Fibroblast of lung (primary cell): ENCODE measurements at regions not wholly inside any gene's neighbourhood (a gene's known extent, or its start where the extent isn't known, plus 50 kb on each side); places are given as distances from the start of the nearest gene placed in this dataset.

Source experiments
- EZH2 ChIP-seq: IDR thresholded peaks from 2 replicates; pipeline ENCODE4 v1.5.1; 2012; ENCODE audit warnings: low read length, control low read depth, mild to moderate bottlenecking; ENCODE audit errors: missing control alignments
- TF ChIP-seq, protein P1 (sequence below), 2 donors: IDR thresholded peaks in 1 of 2; conservative IDR thresholded peaks in 1 of 2; 1 replicate in 1 of 2; 2 replicates in 1 of 2; pipeline ENCODE4 v1.5.1; 2011 to 2012; ENCODE audit warnings: low read length in 2 of 2, control low read depth in 1 of 2, inconsistent platforms in 1 of 2, low read depth in 1 of 2, mild to moderate bottlenecking in 1 of 2

DNA sequence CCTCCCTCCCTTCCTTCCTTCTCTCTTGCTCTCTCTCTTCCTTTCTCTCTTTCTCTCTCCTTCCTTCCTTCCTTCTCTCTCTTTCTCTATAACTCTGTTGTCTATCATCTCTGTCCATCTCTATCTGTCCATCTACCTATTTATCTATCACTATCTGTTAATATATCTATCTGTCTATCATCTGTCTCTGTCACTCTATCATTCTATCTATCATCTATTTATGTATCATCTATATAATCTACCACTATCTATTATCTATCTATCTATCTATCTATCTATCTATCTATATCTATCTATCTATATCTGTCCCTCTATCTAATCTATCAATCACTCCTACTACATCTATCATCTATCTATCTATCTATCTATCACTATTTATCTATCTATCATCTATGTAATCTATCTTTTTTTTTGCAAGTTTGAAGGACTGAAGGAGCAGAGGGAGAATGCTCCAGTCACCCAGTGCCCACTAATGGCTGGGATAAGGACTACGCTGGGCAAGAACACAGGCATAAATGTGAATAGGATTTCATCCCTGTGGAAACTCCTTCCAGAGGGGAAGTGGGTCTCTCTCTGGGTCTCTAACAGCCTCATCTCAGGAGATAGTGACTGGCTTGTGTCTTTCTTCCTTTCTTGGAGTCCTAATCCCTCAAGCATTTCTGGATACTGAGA is 427.0 kb downstream of the LPIN1 start:
- TF ChIP-seq, protein P1, sequence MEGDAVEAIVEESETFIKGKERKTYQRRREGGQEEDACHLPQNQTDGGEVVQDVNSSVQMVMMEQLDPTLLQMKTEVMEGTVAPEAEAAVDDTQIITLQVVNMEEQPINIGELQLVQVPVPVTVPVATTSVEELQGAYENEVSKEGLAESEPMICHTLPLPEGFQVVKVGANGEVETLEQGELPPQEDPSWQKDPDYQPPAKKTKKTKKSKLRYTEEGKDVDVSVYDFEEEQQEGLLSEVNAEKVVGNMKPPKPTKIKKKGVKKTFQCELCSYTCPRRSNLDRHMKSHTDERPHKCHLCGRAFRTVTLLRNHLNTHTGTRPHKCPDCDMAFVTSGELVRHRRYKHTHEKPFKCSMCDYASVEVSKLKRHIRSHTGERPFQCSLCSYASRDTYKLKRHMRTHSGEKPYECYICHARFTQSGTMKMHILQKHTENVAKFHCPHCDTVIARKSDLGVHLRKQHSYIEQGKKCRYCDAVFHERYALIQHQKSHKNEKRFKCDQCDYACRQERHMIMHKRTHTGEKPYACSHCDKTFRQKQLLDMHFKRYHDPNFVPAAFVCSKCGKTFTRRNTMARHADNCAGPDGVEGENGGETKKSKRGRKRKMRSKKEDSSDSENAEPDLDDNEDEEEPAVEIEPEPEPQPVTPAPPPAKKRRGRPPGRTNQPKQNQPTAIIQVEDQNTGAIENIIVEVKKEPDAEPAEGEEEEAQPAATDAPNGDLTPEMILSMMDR (conservative IDR thresholded peaks at IDR 0.05 in 1 of 2, IDR thresholded peaks at IDR 0.05 in 1 of 2; ENCODE audit: low read depth in 1 of 2, low read length in 2 of 2), result peak; percentile 57
- no peak for TF ChIP-seq EZH2
